Breast epithelium (tissue), 3 donors: ENCODE measurements at regions not wholly inside any gene's neighbourhood (a gene's known extent, or its start where the extent isn't known, plus 50 kb on each side); places are given as distances from the start of the nearest gene placed in this dataset.

Source experiments
- POLR2A ChIP-seq: fragments of 450-650 bp; IDR thresholded peaks from one replicate; pipeline ENCODE4 v1.6.1; 2016; ENCODE audit warnings: antibody characterized with exemption, mild to moderate bottlenecking, moderate library complexity
- POLR2AphosphoS5 ChIP-seq, 3 donors: sonication (generic); formaldehyde crosslinking; IDR thresholded peaks; one replicate each; pipeline ENCODE4 v1.6.1; 2017; ENCODE audit warnings: antibody characterized with exemption in 3 of 3
- TF ChIP-seq, protein P1 (sequence below), 3 donors: fragments of 450-650 bp; IDR thresholded peaks; one replicate each; pipeline ENCODE4 v1.5.1; 2016 to 2017; ENCODE audit warnings: antibody characterized with exemption in 3 of 3, mild to moderate bottlenecking in 3 of 3, moderate library complexity in 3 of 3

DNA sequence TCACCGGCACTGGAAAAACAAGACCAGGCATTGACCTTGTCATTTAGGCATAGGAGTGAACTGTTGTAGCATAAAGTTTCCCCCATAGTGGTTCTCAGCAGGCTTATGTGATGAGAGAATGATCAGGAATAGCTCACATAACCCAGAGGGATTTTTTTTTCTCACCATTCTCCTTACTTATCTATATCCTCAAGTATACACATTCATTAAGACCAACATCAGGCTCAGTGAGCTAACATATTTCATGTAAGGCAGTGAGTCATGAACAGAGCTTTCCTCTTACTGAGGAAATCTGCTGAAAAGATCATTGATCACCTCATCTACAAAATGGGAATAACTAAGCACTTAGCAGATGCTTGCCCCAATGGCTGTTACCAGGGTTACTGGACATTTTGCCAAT, 396.6 kb upstream of the TMCO5A start:
- TF ChIP-seq, protein P1, sequence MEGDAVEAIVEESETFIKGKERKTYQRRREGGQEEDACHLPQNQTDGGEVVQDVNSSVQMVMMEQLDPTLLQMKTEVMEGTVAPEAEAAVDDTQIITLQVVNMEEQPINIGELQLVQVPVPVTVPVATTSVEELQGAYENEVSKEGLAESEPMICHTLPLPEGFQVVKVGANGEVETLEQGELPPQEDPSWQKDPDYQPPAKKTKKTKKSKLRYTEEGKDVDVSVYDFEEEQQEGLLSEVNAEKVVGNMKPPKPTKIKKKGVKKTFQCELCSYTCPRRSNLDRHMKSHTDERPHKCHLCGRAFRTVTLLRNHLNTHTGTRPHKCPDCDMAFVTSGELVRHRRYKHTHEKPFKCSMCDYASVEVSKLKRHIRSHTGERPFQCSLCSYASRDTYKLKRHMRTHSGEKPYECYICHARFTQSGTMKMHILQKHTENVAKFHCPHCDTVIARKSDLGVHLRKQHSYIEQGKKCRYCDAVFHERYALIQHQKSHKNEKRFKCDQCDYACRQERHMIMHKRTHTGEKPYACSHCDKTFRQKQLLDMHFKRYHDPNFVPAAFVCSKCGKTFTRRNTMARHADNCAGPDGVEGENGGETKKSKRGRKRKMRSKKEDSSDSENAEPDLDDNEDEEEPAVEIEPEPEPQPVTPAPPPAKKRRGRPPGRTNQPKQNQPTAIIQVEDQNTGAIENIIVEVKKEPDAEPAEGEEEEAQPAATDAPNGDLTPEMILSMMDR (IDR thresholded peaks at IDR 0.05), result no peak
- TF ChIP-seq POLR2AphosphoS5 (IDR thresholded peaks at IDR 0.05) (no peak), POLR2A (no peak)
